Activated CD4-positive, alpha-beta T cell treated with anti-CD3 and anti-CD28 coated beads, Interleukin-2, amount 10 ng/mL, durations not matched to agents 24 days and 14 days (primary cell): ENCODE measurements at regions not wholly inside any gene's neighbourhood (a gene's known extent, or its start where the extent isn't known, plus 50 kb on each side); places are given as distances from the start of the nearest gene placed in this dataset.

ENCODE experiments used
- DNase-seq: peaks from one replicate; pipeline ENCODE4 v3.0.0; 2022
- H3K27ac Mint-ChIP-seq: one replicate; pipeline ENCODE4 v1.8.0; 2022; ENCODE audit warnings: mild to moderate bottlenecking, mixed read lengths
- H3K27me3 Mint-ChIP-seq: one replicate; pipeline ENCODE4 v1.8.0; 2022; ENCODE audit warnings: mixed read lengths
- H3K36me3 Mint-ChIP-seq: one replicate; pipeline ENCODE4 v1.8.0; 2022; ENCODE audit warnings: low read depth, mild to moderate bottlenecking, mixed read lengths
- H3K4me1 Mint-ChIP-seq: one replicate; pipeline ENCODE4 v1.8.0; 2021; ENCODE audit warnings: mixed read lengths
- H3K4me3 Mint-ChIP-seq: one replicate; pipeline ENCODE4 v1.8.0; 2022; ENCODE audit warnings: mild to moderate bottlenecking, moderate library complexity, mixed read lengths
- H3K9me3 Mint-ChIP-seq: one replicate; pipeline ENCODE4 v1.8.0; 2021; ENCODE audit warnings: mixed read lengths
- intact Hi-C: fragments of 100-400 bp; cut with micrococcal nuclease; formaldehyde crosslinking; loops from one replicate; pipeline ENCODE4 v1.15.1; 2023

DNA sequence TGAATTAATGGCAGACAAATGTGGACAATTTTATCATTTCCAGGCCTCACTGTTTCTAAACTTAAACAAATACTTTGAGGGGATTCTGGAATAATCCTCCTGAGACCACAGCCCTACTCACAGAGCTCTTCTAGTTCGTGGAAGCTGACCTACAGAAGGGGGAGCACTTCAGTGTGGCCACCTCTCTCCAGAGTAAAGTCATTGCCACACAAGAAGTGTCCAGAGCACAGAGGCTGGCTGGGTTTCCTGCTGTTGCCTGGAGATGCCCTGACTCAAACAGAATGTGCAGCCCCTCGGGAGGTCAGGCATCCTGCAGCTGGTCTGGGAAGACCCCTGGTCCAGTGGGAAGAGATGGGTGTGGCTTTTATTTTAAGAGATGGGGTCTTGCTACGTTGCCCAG is 110.9 kb downstream of the QRSL1 start:
- Mint-ChIP-seq H3K4me3 (no peak overlapping the region), H3K27ac (no peak overlapping the region), H3K4me1 (no peaks in the 10 kb centered on the region), H3K27me3 (peaks cover 22% of the 10 kb centered on the region), H3K36me3 (no peaks in the 10 kb centered on the region), H3K9me3 (no peaks in the 10 kb centered on the region)
- intact Hi-C loops = no loop called here
- no peak for DNase-seq

DNA sequence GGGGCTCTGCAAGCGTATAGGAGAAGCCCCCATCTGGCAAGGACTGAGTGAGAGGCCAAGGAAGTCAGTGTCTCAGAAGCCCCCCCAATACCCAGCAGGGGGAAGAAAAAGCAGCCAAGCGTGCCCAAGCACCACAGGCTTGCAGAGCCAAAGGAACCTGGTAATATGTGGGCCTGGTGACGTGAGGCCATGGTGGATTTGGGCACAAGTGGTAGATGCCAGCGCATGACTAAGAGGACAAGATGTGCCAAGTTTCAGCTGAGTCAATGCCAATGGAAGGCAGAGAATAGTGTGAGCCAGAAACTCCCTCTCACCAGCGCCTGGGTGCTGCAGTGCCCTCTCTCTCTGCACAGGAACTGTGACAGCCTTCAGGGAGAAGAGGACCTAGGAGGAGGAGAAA is 110.0 kb downstream of the QRSL1 start:
- no peak for DNase-seq
- peaks cover 21% of the 10 kb centered on the region for H3K27me3 Mint-ChIP-seq
- H3K27ac Mint-ChIP-seq = no peak overlapping the region
- intact Hi-C loops = no loop called here
- H3K4me3 Mint-ChIP-seq = no peak overlapping the region
- no peaks in the 10 kb centered on the region for H3K4me1 Mint-ChIP-seq
- H3K36me3 Mint-ChIP-seq = no peaks in the 10 kb centered on the region
- H3K9me3 Mint-ChIP-seq = no peaks in the 10 kb centered on the region

DNA sequence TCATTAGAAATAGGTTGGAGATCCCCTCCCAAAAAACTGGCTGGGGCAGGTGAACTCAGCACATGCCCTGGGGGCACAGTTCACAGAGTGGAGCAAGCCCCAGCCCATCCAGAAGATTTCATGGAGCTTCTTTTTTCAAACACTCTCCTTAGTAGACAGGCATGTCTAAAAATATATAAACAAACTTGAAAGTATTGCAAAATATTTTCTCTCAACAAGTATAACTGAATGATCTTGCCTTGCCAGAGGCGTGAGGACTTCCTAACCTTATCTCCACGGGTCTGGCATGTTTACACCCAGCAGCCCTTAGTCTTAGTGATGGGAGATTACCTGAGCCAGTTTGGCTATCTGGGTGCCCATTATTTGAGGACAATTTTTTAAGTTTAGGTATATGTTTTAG is 107.1 kb downstream of the QRSL1 start:
- Mint-ChIP-seq H3K36me3 (no peaks in the 10 kb centered on the region), H3K27ac (no peak overlapping the region), H3K4me3 (no peak overlapping the region), H3K4me1 (no peaks in the 10 kb centered on the region), H3K27me3 (peaks cover 12% of the 10 kb centered on the region), H3K9me3 (no peaks in the 10 kb centered on the region)
- DNase-seq = no peak
- intact Hi-C loops = no loop called here

DNA sequence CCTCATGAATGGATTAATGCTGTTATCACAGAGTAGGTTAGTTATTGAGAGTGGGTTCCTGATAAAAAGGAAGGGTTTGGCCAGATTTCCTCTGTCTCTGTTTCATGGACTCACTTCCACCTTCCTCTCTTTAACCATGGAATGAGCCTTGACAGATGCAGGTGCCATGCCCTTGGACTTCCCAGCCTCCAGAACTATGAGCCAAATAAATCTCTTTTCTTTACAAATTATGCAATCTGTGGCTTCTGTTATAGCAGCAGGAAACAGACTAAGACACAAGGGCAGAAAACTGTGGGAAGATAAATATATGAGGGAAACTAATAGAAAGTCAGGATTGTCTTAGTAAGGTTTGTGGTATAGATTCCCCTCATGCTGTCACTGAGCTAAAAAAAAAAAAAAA is 106.5 kb downstream of the QRSL1 start:
- Mint-ChIP-seq H3K4me1 (no peaks in the 10 kb centered on the region), H3K4me3 (no peak overlapping the region), H3K27me3 (peaks cover 12% of the 10 kb centered on the region), H3K9me3 (no peaks in the 10 kb centered on the region), H3K27ac (no peak overlapping the region), H3K36me3 (no peaks in the 10 kb centered on the region)
- intact Hi-C loops = no loop called here
- no peak for DNase-seq

DNA sequence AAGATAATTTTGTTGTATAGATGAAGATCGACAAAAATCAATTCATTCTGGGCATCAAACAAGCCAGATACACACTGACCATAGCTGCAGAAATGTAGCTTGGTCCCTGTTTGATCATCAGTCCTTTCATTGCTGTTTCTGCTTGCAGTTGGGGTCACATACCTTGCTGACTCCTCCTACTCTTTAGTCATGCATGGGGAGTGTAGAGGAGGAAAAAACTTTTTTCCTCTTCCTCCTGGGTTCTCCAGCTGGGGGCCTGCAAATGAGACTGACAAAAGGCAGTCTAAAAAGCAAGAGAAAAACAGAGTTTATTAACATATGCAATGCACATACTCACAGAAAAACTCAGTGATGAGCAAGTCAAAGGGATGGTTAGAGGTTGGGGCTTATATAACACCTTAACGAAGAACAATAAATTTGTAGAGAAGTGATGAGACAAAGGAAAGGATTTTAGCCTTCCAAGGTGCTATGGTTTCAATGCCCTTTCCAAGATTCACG is 105.8 kb downstream of the QRSL1 start:
- peaks cover 12% of the 10 kb centered on the region for H3K27me3 Mint-ChIP-seq
- intact Hi-C loops = no loop called here
- H3K4me1 Mint-ChIP-seq = no peaks in the 10 kb centered on the region
- no peaks in the 10 kb centered on the region for H3K36me3 Mint-ChIP-seq
- no peak overlapping the region for H3K27ac Mint-ChIP-seq
- no peaks in the 10 kb centered on the region for H3K9me3 Mint-ChIP-seq
- no peak overlapping the region for H3K4me3 Mint-ChIP-seq
- no peak for DNase-seq

DNA sequence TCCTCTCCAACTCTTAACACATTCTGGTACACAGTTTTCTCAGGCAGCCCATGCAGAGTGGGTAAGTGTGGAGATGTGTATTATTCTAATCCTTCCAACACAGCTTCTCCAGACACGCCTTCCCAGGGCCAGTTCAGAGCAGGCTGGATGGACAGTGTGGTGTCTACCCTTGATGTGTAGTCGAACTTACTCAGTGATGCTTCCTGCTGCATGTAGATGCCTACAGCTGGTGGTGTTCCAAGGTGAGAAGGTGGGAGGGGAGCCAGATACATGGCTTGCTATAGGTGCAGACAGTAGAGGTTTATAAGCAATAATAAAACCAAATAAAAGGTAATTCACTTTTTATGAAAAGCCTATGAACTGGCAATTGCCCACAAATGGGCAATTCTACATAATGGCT is 104.0 kb downstream of the QRSL1 start:
- Mint-ChIP-seq H3K9me3 (no peaks in the 10 kb centered on the region), H3K27ac (no peak overlapping the region), H3K4me1 (no peaks in the 10 kb centered on the region), H3K4me3 (no peak overlapping the region), H3K36me3 (no peaks in the 10 kb centered on the region), H3K27me3 (peaks cover 11% of the 10 kb centered on the region)
- intact Hi-C loops = no loop called here
- DNase-seq = no peak

DNA sequence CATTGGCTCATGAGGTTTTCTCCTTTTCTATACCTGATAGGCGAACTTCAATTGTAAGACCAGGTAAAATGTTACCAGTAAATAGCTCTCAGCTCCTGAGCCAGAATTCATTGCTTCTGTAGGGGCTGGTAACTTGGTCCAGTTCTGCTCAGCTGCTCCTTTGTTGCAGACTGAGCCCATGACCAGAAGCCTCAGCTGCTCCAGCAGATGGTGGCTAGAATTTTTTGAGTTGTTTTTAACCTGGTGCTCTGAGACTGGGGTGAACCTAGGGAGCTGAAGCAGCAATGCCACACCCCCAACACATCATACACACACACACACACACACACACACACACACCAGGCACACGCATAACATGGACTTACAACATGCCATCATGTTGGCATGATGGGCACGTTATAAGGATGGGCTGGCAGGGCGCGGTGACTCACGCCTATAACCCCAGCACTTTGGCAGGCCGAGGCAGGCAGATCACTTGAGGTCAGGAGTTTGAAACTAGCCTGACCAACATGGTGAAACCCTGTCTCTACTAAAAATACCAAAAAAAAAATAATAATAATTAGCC is 103.1 kb downstream of the QRSL1 start:
- H3K27me3 Mint-ChIP-seq = peaks cover 9% of the 10 kb centered on the region

DNA sequence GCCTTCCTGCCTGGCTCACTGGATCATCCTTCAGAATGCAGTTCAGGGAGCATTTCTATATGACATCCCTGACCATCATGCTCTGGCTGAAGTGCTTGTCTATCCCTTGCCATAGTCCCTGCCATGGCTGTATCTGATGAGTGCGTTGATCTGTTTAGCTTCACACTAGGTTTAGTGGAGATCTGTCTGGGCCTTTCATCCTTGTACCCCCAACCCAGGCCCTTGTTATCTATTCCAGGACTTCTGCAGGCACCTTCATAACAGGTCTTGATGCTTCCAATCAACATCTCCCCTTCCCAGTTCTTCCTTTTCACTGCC is 102.4 kb downstream of the QRSL1 start:
- no peak for DNase-seq
- H3K36me3 Mint-ChIP-seq = no peaks in the 10 kb centered on the region

More for the DNA sequence above, 103.1 kb downstream of the QRSL1 start:
- H3K9me3 Mint-ChIP-seq = no peaks in the 10 kb centered on the region
- DNase-seq = no peak
- intact Hi-C loops = no loop called here
- no peaks in the 10 kb centered on the region for H3K36me3 Mint-ChIP-seq
- no peak overlapping the region for H3K4me3 Mint-ChIP-seq
- no peaks in the 10 kb centered on the region for H3K4me1 Mint-ChIP-seq
- H3K27ac Mint-ChIP-seq = no peak overlapping the region

DNA sequence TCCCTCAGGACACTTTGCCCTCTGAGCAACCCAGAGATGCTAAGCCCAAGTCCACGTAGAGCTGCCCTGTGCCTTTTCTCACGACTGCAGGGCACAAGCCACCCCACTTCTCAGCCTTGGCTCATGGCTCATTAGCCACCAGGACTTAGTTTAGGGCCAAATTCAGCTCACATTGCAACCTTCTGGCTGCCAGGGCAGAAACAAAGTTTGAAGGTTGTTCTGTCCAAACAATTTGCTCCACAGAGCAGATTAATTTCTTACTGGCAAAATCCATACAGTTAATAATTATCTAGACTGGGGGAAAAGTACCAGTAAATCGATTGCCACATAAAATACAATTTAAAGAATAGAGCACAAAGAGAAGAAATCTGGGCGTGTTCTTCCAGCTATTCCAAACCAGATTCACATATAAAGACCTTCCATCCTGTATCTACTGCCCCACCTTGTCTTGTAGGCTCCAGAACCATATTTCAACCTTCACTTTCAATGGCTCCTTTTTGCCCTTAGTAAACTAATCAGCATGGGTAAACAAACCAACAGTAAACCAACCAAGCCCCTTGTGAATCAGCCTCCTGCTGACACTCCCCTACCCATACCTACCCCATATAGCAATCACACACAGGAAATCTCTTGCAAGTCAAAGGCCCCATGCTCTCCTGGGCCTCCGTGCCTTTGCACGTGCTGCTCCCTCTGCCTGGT is 101.9 kb downstream of the QRSL1 start:
- Mint-ChIP-seq H3K4me3 (no peak overlapping the region), H3K4me1 (no peaks in the 10 kb centered on the region), H3K36me3 (no peaks in the 10 kb centered on the region), H3K27me3 (peaks cover 9% of the 10 kb centered on the region), H3K27ac (no peak overlapping the region), H3K9me3 (no peaks in the 10 kb centered on the region)
- no peak for DNase-seq
- intact Hi-C loops = no loop called here

More for the DNA sequence above, 102.4 kb downstream of the QRSL1 start:
- intact Hi-C loops = no loop called here
- no peak overlapping the region for H3K27ac Mint-ChIP-seq
- no peaks in the 10 kb centered on the region for H3K9me3 Mint-ChIP-seq
- H3K4me1 Mint-ChIP-seq = no peaks in the 10 kb centered on the region
- H3K4me3 Mint-ChIP-seq = no peak overlapping the region
- peaks cover 9% of the 10 kb centered on the region for H3K27me3 Mint-ChIP-seq

DNA sequence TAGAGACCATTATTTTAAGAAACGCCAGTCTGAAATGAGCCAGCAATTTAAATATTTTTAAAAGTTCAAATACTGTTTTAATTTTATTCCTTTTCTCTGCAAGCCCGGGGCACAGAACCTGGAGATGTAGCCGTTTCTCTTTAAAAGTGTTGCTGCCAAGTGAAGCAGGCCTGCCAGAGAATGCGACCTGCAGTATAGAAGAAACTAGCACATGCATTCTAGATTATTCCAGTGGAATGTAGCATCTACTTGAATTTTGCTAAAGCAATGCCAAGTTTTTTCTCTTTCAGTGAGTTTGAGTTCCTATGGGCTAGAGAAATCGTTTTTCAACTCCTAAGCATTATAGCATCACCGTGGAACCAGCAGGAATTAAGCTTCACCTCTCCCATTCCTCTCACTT is 101.3 kb downstream of the QRSL1 start:
- Mint-ChIP-seq H3K36me3 (no peaks in the 10 kb centered on the region), H3K4me1 (no peaks in the 10 kb centered on the region), H3K4me3 (no peak overlapping the region), H3K9me3 (no peaks in the 10 kb centered on the region), H3K27me3 (peaks cover 6% of the 10 kb centered on the region), H3K27ac (no peak overlapping the region)
- no peak for DNase-seq
- intact Hi-C loops = no loop called here

DNA sequence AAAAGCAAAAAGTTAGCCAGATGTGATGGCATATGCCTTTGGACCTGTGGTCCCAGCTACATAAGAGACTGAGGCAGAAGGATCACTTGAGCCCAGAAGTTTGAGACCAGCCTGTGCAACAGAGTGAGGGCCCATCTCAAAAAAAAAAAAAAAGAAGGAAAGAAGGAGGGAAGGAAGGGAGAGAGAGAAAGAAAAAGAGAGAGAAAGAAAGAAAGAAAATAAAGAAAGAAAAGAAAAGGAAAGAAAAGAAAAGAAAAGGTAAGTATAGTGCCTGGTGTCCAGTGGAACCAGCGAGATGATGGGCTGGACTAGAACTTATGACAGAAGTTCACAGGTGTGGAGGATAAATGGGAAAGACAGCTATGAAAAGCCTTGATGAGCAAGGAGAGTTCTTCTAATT is 100.9 kb downstream of the QRSL1 start:
- Mint-ChIP-seq H3K36me3 (no peaks in the 10 kb centered on the region), H3K27ac (no peak overlapping the region), H3K9me3 (no peaks in the 10 kb centered on the region), H3K4me1 (no peaks in the 10 kb centered on the region), H3K27me3 (peaks cover 6% of the 10 kb centered on the region), H3K4me3 (no peak overlapping the region)
- intact Hi-C loops = no loop called here
- no peak for DNase-seq

DNA sequence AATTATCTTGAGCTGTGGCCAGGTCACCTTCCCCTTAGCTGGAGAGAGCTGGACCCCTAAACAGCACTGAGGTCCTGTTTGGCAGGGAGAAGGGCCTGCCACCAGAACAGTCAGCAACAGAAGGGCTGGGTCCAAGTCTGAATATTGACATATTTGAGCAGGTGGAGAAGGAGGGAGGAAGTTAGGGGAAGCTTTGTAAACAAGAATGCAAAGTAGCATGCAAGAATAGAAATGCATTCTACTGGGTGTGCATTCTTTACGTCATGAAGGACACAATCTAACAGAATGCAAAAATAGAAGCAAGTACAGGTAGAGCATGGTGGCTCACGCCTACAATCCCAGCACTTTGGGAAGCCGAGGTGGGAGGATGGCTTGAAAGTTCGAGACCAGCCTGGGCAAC is 100.5 kb downstream of the QRSL1 start:
- no peaks in the 10 kb centered on the region for H3K36me3 Mint-ChIP-seq
- H3K9me3 Mint-ChIP-seq = no peaks in the 10 kb centered on the region
- no peak overlapping the region for H3K27ac Mint-ChIP-seq
- peaks cover 6% of the 10 kb centered on the region for H3K27me3 Mint-ChIP-seq
- no peak overlapping the region for H3K4me3 Mint-ChIP-seq
- H3K4me1 Mint-ChIP-seq = no peaks in the 10 kb centered on the region
- no peak for DNase-seq
- intact Hi-C loops = no loop called here

DNA sequence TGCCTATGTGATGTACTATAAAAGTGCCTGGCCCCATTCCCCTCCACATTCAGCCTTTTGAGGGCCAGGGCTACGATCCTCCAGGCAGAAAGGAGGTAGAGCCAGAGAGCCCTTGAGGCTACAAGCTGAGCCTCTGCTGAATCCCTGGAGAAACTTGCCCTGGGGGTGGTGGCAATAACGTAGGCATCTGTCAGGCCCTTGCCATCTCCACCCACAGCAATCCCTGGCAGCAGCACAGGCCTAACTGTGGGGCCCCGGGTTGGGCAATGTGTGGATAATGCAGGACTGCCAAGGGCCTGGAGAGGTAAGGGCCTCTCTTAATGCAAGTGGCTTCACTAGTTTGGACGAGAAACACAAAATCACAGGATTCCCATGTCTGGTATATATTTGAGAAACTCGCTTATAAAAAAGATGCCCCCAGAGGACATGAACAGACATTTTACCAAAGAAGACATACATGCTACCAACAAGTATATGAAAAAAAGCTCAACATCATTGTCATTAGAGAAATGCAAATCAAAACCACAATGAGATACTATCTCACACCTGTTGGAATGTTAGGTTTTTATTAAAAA is 99.0 kb downstream of the QRSL1 start:
- Mint-ChIP-seq H3K36me3 (no peaks in the 10 kb centered on the region), H3K4me1 (no peaks in the 10 kb centered on the region), H3K27ac (no peak overlapping the region), H3K4me3 (no peak overlapping the region), H3K27me3 (peaks cover 6% of the 10 kb centered on the region), H3K9me3 (no peaks in the 10 kb centered on the region)
- DNase-seq = no peak
- intact Hi-C loops = no loop called here

DNA sequence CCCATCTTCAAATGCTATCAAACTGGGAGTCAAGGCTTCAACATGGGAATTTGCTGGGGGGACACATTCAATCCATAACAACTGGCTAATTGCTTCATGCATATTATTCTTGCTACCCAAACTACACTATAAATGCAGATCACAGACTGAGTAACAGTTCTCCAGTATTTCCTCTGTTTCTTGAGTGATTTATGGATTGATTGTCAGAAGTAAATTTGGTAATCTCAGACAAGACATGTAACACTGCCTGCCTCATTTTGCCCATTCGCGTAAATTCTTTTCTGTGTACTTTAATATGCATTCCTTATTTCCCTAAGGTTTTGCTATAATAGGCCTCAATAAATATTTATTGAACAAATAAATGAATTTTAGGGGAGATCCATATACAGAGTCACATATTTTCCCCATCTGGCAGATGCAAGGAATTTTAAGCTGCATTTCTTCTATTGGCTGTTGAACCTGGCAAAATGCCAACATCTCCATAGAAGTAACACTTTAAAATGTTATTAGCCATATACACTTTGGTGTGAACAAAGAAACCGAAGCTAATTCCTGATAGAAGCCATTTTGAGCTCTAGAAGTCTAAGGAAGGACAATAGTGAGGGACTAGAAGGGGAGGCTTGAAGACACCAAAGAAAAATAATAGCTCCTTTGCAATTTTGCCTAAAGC is 98.2 kb downstream of the QRSL1 start:
- Mint-ChIP-seq H3K36me3 (no peaks in the 10 kb centered on the region), H3K27ac (no peak overlapping the region), H3K27me3 (peaks cover 6% of the 10 kb centered on the region), H3K9me3 (no peaks in the 10 kb centered on the region), H3K4me3 (no peak overlapping the region), H3K4me1 (no peaks in the 10 kb centered on the region)
- no peak for DNase-seq
- intact Hi-C loops = no loop called here
